A204.1 (cell line): ENCODE measurements at regions not wholly inside any gene's neighbourhood (a gene's known extent, or its start where the extent isn't known, plus 50 kb on each side); places are given as distances from the start of the nearest gene placed in this dataset.
"Not testable (repeated sequence)": the region's sequence is repeated elsewhere in the genome, so short reads cannot be mapped to it uniquely, and the experiment has no call there.

ENCODE experiments used
- FAIRE-seq: peaks from 2 replicates; lab custom pipeline; 2012; peaks lifted over from hg19 to GRCh38; lab: Jason Lieb, UNC

GRCh38 chr2:128995086-128995485 is 676.4 kb upstream of the HS6ST1 start:
- no peak for FAIRE-seq

GRCh38 chr2:128996078-128996477 is 677.4 kb upstream of the HS6ST1 start:
- no peak for FAIRE-seq

GRCh38 chr2:128997166-128997866 is 678.6 kb upstream of the HS6ST1 start:
- FAIRE-seq, result no peak

GRCh38 chr2:129001926-129002325 is 683.3 kb upstream of the HS6ST1 start:
- no peak for FAIRE-seq

GRCh38 chr2:129002751-129003150 is 684.1 kb upstream of the HS6ST1 start:
- no peak for FAIRE-seq

- no peak for FAIRE-seq
Measured at GRCh38 chr2:129004485-129004884, 685.8 kb upstream of the HS6ST1 start.

GRCh38 chr2:129004940-129005490 is 686.3 kb upstream of the HS6ST1 start:
- no peak for FAIRE-seq

GRCh38 chr2:129006135-129006886 is 687.6 kb upstream of the HS6ST1 start:
- FAIRE-seq, result no peak

- FAIRE-seq, result no peak
Measured at GRCh38 chr2:129006901-129007300, 688.2 kb upstream of the HS6ST1 start.

GRCh38 chr2:129008055-129008880 is 689.6 kb upstream of the HS6ST1 start:
- FAIRE-seq, result no peak

- FAIRE-seq, result no peak
Measured at GRCh38 chr2:129008881-129009554, 690.4 kb upstream of the HS6ST1 start.

GRCh38 chr2:129009555-129010146 is 691.0 kb upstream of the HS6ST1 start:
- FAIRE-seq, result no peak

- no peak for FAIRE-seq
Measured at GRCh38 chr2:129010262-129010661, 691.6 kb upstream of the HS6ST1 start.

- no peak for FAIRE-seq
Measured at GRCh38 chr2:129011466-129012061, 692.9 kb upstream of the HS6ST1 start.

- FAIRE-seq, result no peak
Measured at GRCh38 chr2:129014432-129014831, 695.8 kb upstream of the HS6ST1 start.

GRCh38 chr2:129015397-129016285 is 697.0 kb upstream of the HS6ST1 start:
- FAIRE-seq, result no peak

- no peak for FAIRE-seq
Measured at GRCh38 chr2:129016972-129017371, 698.3 kb upstream of the HS6ST1 start.

GRCh38 chr2:129024796-129025195 is 706.1 kb upstream of the HS6ST1 start:
- no peak for FAIRE-seq

GRCh38 chr2:129035992-129036391 is 717.3 kb upstream of the HS6ST1 start:
- FAIRE-seq, result no peak

- FAIRE-seq, result not testable (repeated sequence)
Measured at GRCh38 chr2:129043677-129044076, 725.0 kb upstream of the HS6ST1 start.
